Ishikawa (cell line): ENCODE measurements at regions not wholly inside any gene's neighbourhood (a gene's known extent, or its start where the extent isn't known, plus 50 kb on each side); places are given as distances from the start of the nearest gene placed in this dataset.

Experiments
- CREB1 ChIP-seq: IDR thresholded peaks from 2 replicates; pipeline ENCODE4 v1.6.1; 2012; ENCODE audit warnings: low read depth
- EGR1 ChIP-seq: IDR thresholded peaks from 2 replicates; pipeline ENCODE4 v1.6.1; 2012
- EP300 ChIP-seq: IDR thresholded peaks from 2 replicates; pipeline ENCODE4 v1.6.1; 2012; ENCODE audit warnings: borderline replicate concordance
- FOXM1 ChIP-seq: IDR thresholded peaks from 2 replicates; pipeline ENCODE4 v1.6.1; 2012; ENCODE audit warnings: low read depth, borderline replicate concordance
- MAX ChIP-seq: IDR thresholded peaks from 2 replicates; pipeline ENCODE4 v1.6.1; 2012
- RAD21 ChIP-seq: IDR thresholded peaks from 2 replicates; pipeline ENCODE4 v1.6.1; 2012; ENCODE audit warnings: low read depth
- TAF1 ChIP-seq: IDR thresholded peaks from 2 replicates; pipeline ENCODE4 v1.6.1; 2012; ENCODE audit warnings: low read depth, mild to moderate bottlenecking
- YY1 ChIP-seq: IDR thresholded peaks from 2 replicates; pipeline ENCODE4 v1.6.1; 2012; ENCODE audit warnings: low read depth

GRCh38 chr1:38284953-38285352, 238.4 kb upstream of the POU3F1 start:
- TF ChIP-seq TAF1 (no peak), RAD21 (no peak), EGR1 (no peak), FOXM1 (no peak), CREB1 (no peak), EP300 (no peak), YY1 (no peak), MAX (no peak)
